ENCODE measurements at regions not wholly inside any gene's neighbourhood (a gene's known extent, or its start where the extent isn't known, plus 50 kb on each side); places are given as distances from the start of the nearest gene placed in this dataset.

DNA sequence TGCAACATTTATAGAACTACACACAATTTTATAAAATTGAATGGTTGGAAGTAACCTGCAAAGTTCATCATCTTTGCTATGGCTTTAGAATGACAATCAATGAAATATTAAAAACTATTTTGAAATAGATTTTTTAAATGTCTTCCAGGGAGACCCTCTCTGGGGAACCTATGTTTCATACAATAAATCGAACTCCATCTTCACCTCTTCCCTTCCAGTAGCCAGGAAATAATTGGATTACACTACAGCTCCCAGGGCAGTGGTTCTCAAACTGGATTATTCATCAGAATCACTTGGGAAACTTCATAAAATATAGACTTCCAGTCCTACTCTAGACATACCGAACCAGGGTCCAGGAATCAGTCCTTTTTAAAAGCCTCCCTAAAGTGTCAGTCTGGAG, 328.4 kb downstream of the DUSP6 start:
- Mint-ChIP-seq H3K4me3 (no peak overlapping the region), H3K4me1 (peaks cover 21% of the 10 kb centered on the region), H3K9me3 (peaks cover 3% of the 10 kb centered on the region), H3K36me3 (peaks cover 25% of the 10 kb centered on the region), H3K27ac (no peak overlapping the region), H3K27me3 (no peaks in the 10 kb centered on the region)
- ATAC-seq (ENCODE audit: low read depth) (no peak), DNase-seq (no peak)
- POLR2A ChIA-PET = interaction anchor here (1.0 to 1.8 kb wide), 3 partner anchors 23 to 330 kb away, joined by 3 to 5 read pairs (median 4); partner anchors contain the start of gene DUSP6

- Mint-ChIP-seq H3K4me3 (no peak overlapping the region), H3K9me3 (no peaks in the 10 kb centered on the region), H3K4me1 (peaks cover 30% of the 10 kb centered on the region), H3K27ac (no peak overlapping the region), H3K27me3 (peaks cover 7% of the 10 kb centered on the region), H3K36me3 (peaks cover 15% of the 10 kb centered on the region)
- POLR2A ChIA-PET = interaction anchor here (2.0 to 2.3 kb wide), 2 partner anchors 332 to 504 kb away, joined by 5 to 11 read pairs; partner anchors contain the start of genes DUSP6 and GALNT4
- DNase-seq (no peak), ATAC-seq (ENCODE audit: low read depth) (no peak)
These were observed 331.6 kb downstream of the DUSP6 start for GRCh38 chr12:89020689-89021088.

- no peak for DNase-seq
- peak; percentile 5 for ATAC-seq (ENCODE audit: low read depth)
These were observed 332.2 kb downstream of the DUSP6 start for GRCh38 chr12:89020121-89020480.

GRCh38 chr12:89019439-89020120, 332.7 kb downstream of the DUSP6 start:
- POLR2A ChIA-PET = interaction anchor here (0.6 to 2.3 kb wide), 12 partner anchors 17 to 505 kb away, joined by 3 to 11 read pairs (median 4); partner anchors contain the start of genes DUSP6 and GALNT4
- no peak overlapping the region for H3K27ac Mint-ChIP-seq
- peaks cover 15% of the 10 kb centered on the region for H3K27me3 Mint-ChIP-seq
- H3K4me3 Mint-ChIP-seq = no peak overlapping the region
- H3K36me3 Mint-ChIP-seq = peaks cover 15% of the 10 kb centered on the region
- ATAC-seq (ENCODE audit: low read depth) (peak; percentile 97), DNase-seq (peak; percentile 64)
- H3K9me3 Mint-ChIP-seq = no peaks in the 10 kb centered on the region
- peaks cover 30% of the 10 kb centered on the region for H3K4me1 Mint-ChIP-seq

More at GRCh38 chr12:89020121-89020480, 332.2 kb downstream of the DUSP6 start:
- Mint-ChIP-seq H3K27ac (no peak overlapping the region), H3K36me3 (peaks cover 15% of the 10 kb centered on the region), H3K4me1 (peaks cover 30% of the 10 kb centered on the region), H3K4me3 (no peak overlapping the region), H3K9me3 (no peaks in the 10 kb centered on the region), H3K27me3 (peaks cover 12% of the 10 kb centered on the region)
- POLR2A ChIA-PET = interaction anchor here (0.6 to 2.3 kb wide), 9 partner anchors 17 to 505 kb away, joined by 3 to 11 read pairs (median 4); partner anchors contain the start of genes DUSP6 and GALNT4

DNA sequence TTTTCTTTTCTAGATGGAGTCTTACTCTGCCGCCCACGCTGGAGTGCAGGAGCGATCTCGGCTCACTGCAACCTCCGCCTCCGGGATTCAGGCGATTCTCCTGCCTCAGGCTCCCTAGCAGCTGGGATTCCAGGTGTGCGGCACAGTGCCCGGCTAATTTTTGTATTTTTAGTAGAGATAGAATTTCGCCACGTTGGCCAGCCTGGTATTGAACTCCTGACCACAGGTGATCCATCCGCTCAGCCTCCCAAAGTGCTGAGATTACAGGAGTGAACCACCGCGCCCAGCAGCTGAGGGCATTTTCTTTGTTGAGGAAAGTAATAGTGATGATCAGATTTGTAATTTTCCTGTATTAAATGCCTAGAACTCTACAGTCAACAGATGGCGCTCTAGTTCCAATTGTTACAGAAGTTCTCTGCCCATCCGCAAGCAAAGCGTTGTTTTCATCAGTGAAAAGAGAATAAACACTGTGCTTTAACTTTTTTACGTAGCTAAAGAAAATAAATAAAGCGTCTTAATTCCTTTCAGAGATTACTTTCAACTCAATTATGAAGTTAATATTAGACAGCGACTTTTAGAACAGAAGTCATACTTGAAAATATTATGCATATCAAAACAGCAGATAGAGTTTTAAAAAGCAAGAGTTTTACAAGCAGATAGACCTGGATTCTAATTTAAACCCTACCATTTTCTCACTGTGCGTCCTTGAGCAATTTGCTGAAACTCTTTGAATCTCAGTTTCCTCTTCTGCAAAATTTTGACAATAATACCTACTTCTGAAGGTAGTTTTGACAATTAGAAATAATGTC, 335.1 kb downstream of the DUSP6 start:
- Mint-ChIP-seq H3K9me3 (no peaks in the 10 kb centered on the region), H3K36me3 (peaks cover 6% of the 10 kb centered on the region), H3K4me3 (peak overlapping the region; percentile 69), H3K4me1 (peaks cover 23% of the 10 kb centered on the region), H3K27ac (peak overlapping the region; percentile 60), H3K27me3 (peaks cover 21% of the 10 kb centered on the region)
- ATAC-seq (ENCODE audit: low read depth) (peak; percentile 43), DNase-seq (no peak)
- POLR2A ChIA-PET = interaction anchor here (1.0 to 1.5 kb wide), 3 partner anchors 335 to 509 kb away, joined by 3 to 7 read pairs (median 3); partner anchors contain the start of genes DUSP6 and POC1B

GRCh38 chr12:89015419-89015818, 336.9 kb downstream of the DUSP6 start:
- Mint-ChIP-seq H3K4me3 (no peak overlapping the region), H3K36me3 (peaks cover 3% of the 10 kb centered on the region), H3K4me1 (peaks cover 15% of the 10 kb centered on the region), H3K9me3 (no peaks in the 10 kb centered on the region), H3K27me3 (peaks cover 23% of the 10 kb centered on the region), H3K27ac (no peak overlapping the region)
- POLR2A ChIA-PET = no interaction called here
- DNase-seq = no peak
- ATAC-seq (ENCODE audit: low read depth) = no peak

GRCh38 chr12:88998421-88998820, 353.9 kb downstream of the DUSP6 start:
- POLR2A ChIA-PET = no interaction called here
- peaks cover 24% of the 10 kb centered on the region for H3K27me3 Mint-ChIP-seq

GRCh38 chr12:88996200-88996788, 356.0 kb downstream of the DUSP6 start:
- H3K27me3 Mint-ChIP-seq = peaks cover 24% of the 10 kb centered on the region

More at GRCh38 chr12:88998421-88998820, 353.9 kb downstream of the DUSP6 start:
- H3K27ac Mint-ChIP-seq = no peak overlapping the region
- no peaks in the 10 kb centered on the region for H3K9me3 Mint-ChIP-seq
- H3K36me3 Mint-ChIP-seq = no peaks in the 10 kb centered on the region
- no peaks in the 10 kb centered on the region for H3K4me1 Mint-ChIP-seq
- ATAC-seq (ENCODE audit: low read depth) (no peak), DNase-seq (no peak)
- no peak overlapping the region for H3K4me3 Mint-ChIP-seq

DNA sequence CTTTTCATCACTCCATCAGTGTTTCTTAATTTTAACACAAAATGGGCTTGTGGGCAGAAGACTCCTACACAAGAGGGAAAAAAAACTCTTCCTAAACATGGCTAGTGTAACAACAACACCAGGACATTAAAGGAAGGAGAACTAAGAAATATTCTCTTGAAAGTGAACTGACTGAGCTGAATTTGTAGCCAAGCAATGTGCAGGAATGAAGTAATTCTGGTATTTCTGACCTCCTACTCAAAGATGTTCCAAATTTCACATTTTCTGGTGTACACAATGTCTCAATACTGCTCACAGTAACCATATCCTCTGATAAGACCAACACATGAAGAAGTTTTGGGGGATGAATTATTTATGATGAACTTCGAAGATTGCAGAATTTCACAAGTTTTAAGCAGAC, 357.3 kb downstream of the DUSP6 start:
- no peaks in the 10 kb centered on the region for H3K36me3 Mint-ChIP-seq

More at GRCh38 chr12:88996200-88996788, 356.0 kb downstream of the DUSP6 start:
- ATAC-seq (ENCODE audit: low read depth) (no peak), DNase-seq (no peak)
- no peaks in the 10 kb centered on the region for H3K4me1 Mint-ChIP-seq
- no peaks in the 10 kb centered on the region for H3K9me3 Mint-ChIP-seq
- H3K36me3 Mint-ChIP-seq = no peaks in the 10 kb centered on the region
- H3K27ac Mint-ChIP-seq = no peak overlapping the region
- POLR2A ChIA-PET = no interaction called here
- H3K4me3 Mint-ChIP-seq = no peak overlapping the region

DNA sequence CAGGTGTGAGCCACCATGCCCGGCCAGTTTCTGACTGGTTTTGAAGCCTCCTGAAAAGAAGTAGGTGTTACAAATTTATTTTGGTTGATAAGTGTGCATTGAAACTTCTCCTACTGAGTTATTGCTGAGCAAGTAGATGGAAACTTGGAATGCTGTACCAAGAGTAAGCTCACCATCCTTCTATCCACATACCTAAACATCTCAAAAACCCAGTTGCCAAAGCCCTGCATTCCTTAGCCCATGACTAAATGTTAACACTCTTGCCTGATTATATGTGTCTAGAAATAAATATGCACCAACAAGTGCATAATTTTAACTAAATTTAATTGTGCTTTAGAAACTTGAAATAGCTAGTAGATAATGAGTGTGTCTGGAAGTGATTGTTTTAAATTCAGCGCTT, 357.8 kb downstream of the DUSP6 start:
- H3K4me1 Mint-ChIP-seq = no peaks in the 10 kb centered on the region
- H3K27ac Mint-ChIP-seq = no peak overlapping the region
- DNase-seq (no peak), ATAC-seq (ENCODE audit: low read depth) (no peak)
- H3K4me3 Mint-ChIP-seq = no peak overlapping the region
- POLR2A ChIA-PET = no interaction called here
- peaks cover 25% of the 10 kb centered on the region for H3K27me3 Mint-ChIP-seq
- no peaks in the 10 kb centered on the region for H3K9me3 Mint-ChIP-seq
- H3K36me3 Mint-ChIP-seq = no peaks in the 10 kb centered on the region

More for the DNA sequence above, 357.3 kb downstream of the DUSP6 start:
- no peaks in the 10 kb centered on the region for H3K4me1 Mint-ChIP-seq
- no peak overlapping the region for H3K27ac Mint-ChIP-seq
- no peak for ATAC-seq (ENCODE audit: low read depth)
- no peak for DNase-seq
- no peaks in the 10 kb centered on the region for H3K9me3 Mint-ChIP-seq
- POLR2A ChIA-PET = no interaction called here
- H3K27me3 Mint-ChIP-seq = peaks cover 25% of the 10 kb centered on the region
- no peak overlapping the region for H3K4me3 Mint-ChIP-seq

- no peak for DNase-seq
- no peak for ATAC-seq (ENCODE audit: low read depth)
- Mint-ChIP-seq H3K27ac (no peak overlapping the region), H3K36me3 (no peaks in the 10 kb centered on the region), H3K4me3 (no peak overlapping the region), H3K9me3 (no peaks in the 10 kb centered on the region), H3K27me3 (peaks cover 25% of the 10 kb centered on the region), H3K4me1 (no peaks in the 10 kb centered on the region)
- POLR2A ChIA-PET = no interaction called here
These were observed 358.6 kb downstream of the DUSP6 start for GRCh38 chr12:88993651-88994050.

- Mint-ChIP-seq H3K27ac (no peak overlapping the region), H3K27me3 (peaks cover 22% of the 10 kb centered on the region), H3K9me3 (no peaks in the 10 kb centered on the region), H3K36me3 (no peaks in the 10 kb centered on the region), H3K4me1 (no peaks in the 10 kb centered on the region), H3K4me3 (no peak overlapping the region)
- POLR2A ChIA-PET = no interaction called here
- DNase-seq (no peak), ATAC-seq (ENCODE audit: low read depth) (no peak)
These were observed 366.2 kb downstream of the DUSP6 start for GRCh38 chr12:88986056-88986455.

GRCh38 chr12:88985631-88986030, 366.7 kb downstream of the DUSP6 start:
- POLR2A ChIA-PET = no interaction called here
- Mint-ChIP-seq H3K27me3 (peaks cover 24% of the 10 kb centered on the region), H3K9me3 (no peaks in the 10 kb centered on the region), H3K4me3 (no peak overlapping the region), H3K4me1 (no peaks in the 10 kb centered on the region), H3K27ac (no peak overlapping the region), H3K36me3 (no peaks in the 10 kb centered on the region)
- DNase-seq = no peak
- no peak for ATAC-seq (ENCODE audit: low read depth)

All from activated naive CD8-positive, alpha-beta T cell treated with anti-CD3 and anti-CD28 coated beads, Interleukin-2, amount 10 ng/mL, durations not matched to agents 7 days and 5 days (primary cell).